Small intestine (tissue), 7 donors: ENCODE measurements at regions not wholly inside any gene's neighbourhood (a gene's known extent, or its start where the extent isn't known, plus 50 kb on each side); places are given as distances from the start of the nearest gene placed in this dataset.

ENCODE experiments used
- DNase-seq, 2 donors: peaks; one replicate each; pipeline versions ENCODE4 v3.0.0 to v3.0.0-alpha.2; 2013
- FAIRE-seq: peaks from 2 replicates; lab custom pipeline; 2012; peaks lifted over from hg19 to GRCh38; lab: Jason Lieb, UNC
- H3K27ac ChIP-seq, 3 donors: one replicate each; pipeline ENCODE4 v1.5.1; 2013; ENCODE audit warnings: low read length in 2 of 3, mild to moderate bottlenecking in 2 of 3, control low read depth in 1 of 3, inconsistent platforms in 1 of 3, low read depth in 1 of 3, moderate library complexity in 1 of 3
- H3K27me3 ChIP-seq, 3 donors: one replicate each; pipeline ENCODE4 v1.6.1; 2013; ENCODE audit warnings: low read length in 3 of 3, inconsistent platforms in 1 of 3; ENCODE audit not compliant: control insufficient read depth in 3 of 3, insufficient read depth in 3 of 3
- H3K36me3 ChIP-seq, 3 donors: one replicate each; pipeline ENCODE4 v1.6.1; 2013; ENCODE audit warnings: low read length in 3 of 3, inconsistent platforms in 1 of 3, low read depth in 1 of 3, mild to moderate bottlenecking in 1 of 3, moderate library complexity in 1 of 3; ENCODE audit not compliant: control insufficient read depth in 3 of 3, insufficient read depth in 2 of 3
- H3K4me1 ChIP-seq, 3 donors: one replicate each; pipeline ENCODE4 v1.6.1; 2013; ENCODE audit warnings: low read length in 2 of 3, inconsistent platforms in 1 of 3, low read depth in 1 of 3, mild to moderate bottlenecking in 1 of 3, moderate library complexity in 1 of 3; ENCODE audit not compliant: control insufficient read depth in 3 of 3, insufficient read depth in 2 of 3
- H3K4me3 ChIP-seq, 3 donors: one replicate each; pipeline ENCODE4 v1.5.1; 2013; ENCODE audit warnings: low read length in 3 of 3, control low read depth in 1 of 3, inconsistent platforms in 1 of 3, low read depth in 1 of 3, mild to moderate bottlenecking in 1 of 3, moderate library complexity in 1 of 3
- H3K9me3 ChIP-seq, 2 donors: one replicate each; pipeline ENCODE4 v1.6.1; 2013; ENCODE audit warnings: low read depth in 1 of 2, low read length in 1 of 2; ENCODE audit not compliant: control insufficient read depth in 2 of 2, insufficient read depth in 1 of 2
- WGBS, 3 donors: extraction: QIAGEN DNeasy Blood & Tissue Kit; methylation state at CpG; one replicate each; pipeline ENCODE4 v1.1.7; 2013; 5-methylcytosine and 5-hydroxymethylcytosine counted together
- donor health status: healthy with polysubstance abuse.
- donor health status: control.
- donor health status: control.
- donor health status: Bipolar disorder and iron deficiency.
- donor health status: healthy.

- DNase-seq (no peak), FAIRE-seq (no peak)
- H3K4me1 ChIP-seq, result peaks cover 0 to 20% (median 0%) of the 10 kb centered on the region in 3 donors
- H3K4me3 ChIP-seq, result no peak overlapping the region
- no peaks in the 10 kb centered on the region for H3K27me3 ChIP-seq
- H3K36me3 ChIP-seq, result no peaks in the 10 kb centered on the region
- no peak overlapping the region for H3K27ac ChIP-seq
- no peaks in the 10 kb centered on the region for H3K9me3 ChIP-seq
- WGBS, 3 donors, result 82 to 98% (median 89%) methylated on average over 4 of the region's 4 CpGs
These were observed 59.6 kb upstream of the TMEM163 start for GRCh38 chr2:134778372-134778771.

- Histone ChIP-seq H3K36me3 (no peaks in the 10 kb centered on the region), H3K27ac (no peak overlapping the region), H3K4me3 (no peak overlapping the region), H3K27me3 (no peaks in the 10 kb centered on the region), H3K4me1 (peaks cover 0 to under 1% (median 0%) of the 10 kb centered on the region in 3 donors), H3K9me3 (no peaks in the 10 kb centered on the region)
- WGBS, 3 donors, result 45 to 66% (median 60%) methylated on average over 1 of the region's 1 CpG
- FAIRE-seq, result no peak
- no peak for DNase-seq
These were observed 57.4 kb upstream of the ACMSD start for GRCh38 chr2:134780972-134781371.

GRCh38 chr2:134782107-134782506, 56.3 kb upstream of the ACMSD start:
- Histone ChIP-seq H3K27ac (no peak overlapping the region), H3K36me3 (no peaks in the 10 kb centered on the region), H3K4me3 (no peak overlapping the region), H3K9me3 (peaks cover 0 to 7% of the 10 kb centered on the region in 2 donors), H3K27me3 (no peaks in the 10 kb centered on the region), H3K4me1 (no peaks in the 10 kb centered on the region)
- 81 to 84% (median 83%) methylated on average over 7 of the region's 7 CpGs for WGBS, 3 donors
- no peak for FAIRE-seq
- DNase-seq, result no peak

- no peak for FAIRE-seq
- Histone ChIP-seq H3K9me3 (peaks cover 0 to 7% of the 10 kb centered on the region in 2 donors), H3K4me3 (no peak overlapping the region), H3K27ac (no peak overlapping the region), H3K36me3 (no peaks in the 10 kb centered on the region), H3K27me3 (no peaks in the 10 kb centered on the region), H3K4me1 (no peaks in the 10 kb centered on the region)
- WGBS, 3 donors, result 27 to 61% (median 44%) methylated on average over 3 of the region's 3 CpGs
- peak in 1 of 2 donors; percentile 53 for DNase-seq
These were observed 55.6 kb upstream of the ACMSD start for GRCh38 chr2:134782792-134783191.

GRCh38 chr2:134783912-134784311, 54.5 kb upstream of the ACMSD start:
- no peaks in the 10 kb centered on the region for H3K36me3 ChIP-seq
- 48 to 53% (median 51%) methylated on average over 2 of the region's 2 CpGs for WGBS, 3 donors
- no peak overlapping the region for H3K27ac ChIP-seq
- peaks cover 0 to 7% of the 10 kb centered on the region in 2 donors for H3K9me3 ChIP-seq
- no peak for DNase-seq
- H3K27me3 ChIP-seq, result no peaks in the 10 kb centered on the region
- H3K4me3 ChIP-seq, result no peak overlapping the region
- no peaks in the 10 kb centered on the region for H3K4me1 ChIP-seq
- FAIRE-seq, result no peak

- H3K36me3 ChIP-seq, result no peaks in the 10 kb centered on the region
- H3K4me3 ChIP-seq, result no peak overlapping the region
- peaks cover 0 to 7% of the 10 kb centered on the region in 2 donors for H3K9me3 ChIP-seq
- H3K4me1 ChIP-seq, result no peaks in the 10 kb centered on the region
- WGBS, 3 donors, result 69 to 78% (median 69%) methylated on average over 8 of the region's 8 CpGs
- H3K27ac ChIP-seq, result no peak overlapping the region
- no peak for DNase-seq
- FAIRE-seq, result no peak
- H3K27me3 ChIP-seq, result no peaks in the 10 kb centered on the region
These were observed 52.6 kb upstream of the ACMSD start for GRCh38 chr2:134785659-134786430.

- DNase-seq (no peak), FAIRE-seq (no peak)
- H3K27ac ChIP-seq, result no peak overlapping the region
- 61 to 80% (median 66%) methylated on average over 2 of the region's 2 CpGs for WGBS, 3 donors
- H3K36me3 ChIP-seq, result no peaks in the 10 kb centered on the region
- H3K4me3 ChIP-seq, result no peak overlapping the region
- H3K27me3 ChIP-seq, result no peaks in the 10 kb centered on the region
- H3K4me1 ChIP-seq, result no peaks in the 10 kb centered on the region
- peaks cover 0 to 7% of the 10 kb centered on the region in 2 donors for H3K9me3 ChIP-seq
These were observed 50.0 kb upstream of the ACMSD start for GRCh38 chr2:134788417-134788816.
